Nephron (organoid): ENCODE measurements at regions not wholly inside any gene's neighbourhood (a gene's known extent, or its start where the extent isn't known, plus 50 kb on each side); places are given as distances from the start of the nearest gene placed in this dataset.

Experiments
- H3K27ac Mint-ChIP-seq, 3 experiments: 2 replicates each; pipeline ENCODE4 v1.8.0; 2020; ENCODE audit warnings: mixed read lengths in 3 of 3, mild to moderate bottlenecking in 2 of 3, moderate library complexity in 1 of 3
- H3K27me3 Mint-ChIP-seq: 2 replicates; pipeline ENCODE4 v1.8.0; 2021; ENCODE audit warnings: low read depth, mild to moderate bottlenecking, moderate library complexity, mixed read lengths
- H3K36me3 Mint-ChIP-seq: 2 replicates; pipeline ENCODE4 v1.8.0; 2020; ENCODE audit warnings: low read depth, mixed read lengths
- H3K4me1 Mint-ChIP-seq: 2 replicates; pipeline ENCODE4 v1.8.0; 2020; ENCODE audit warnings: mixed read lengths
- H3K4me3 Mint-ChIP-seq, 3 experiments: 2 replicates each; pipeline ENCODE4 v1.8.0; 2020; ENCODE audit warnings: mild to moderate bottlenecking in 3 of 3, mixed read lengths in 3 of 3, moderate library complexity in 2 of 3
- H3K9me3 Mint-ChIP-seq: 2 replicates; pipeline ENCODE4 v1.8.0; 2020; ENCODE audit warnings: mixed read lengths
- TF ChIP-seq, protein P1 (sequence below), 3 experiments: fragments of 200-600 bp; sonication (generic); IDR thresholded peaks; one replicate each; pipeline ENCODE4 v1.5.0; 2021; ENCODE audit warnings: antibody characterized with exemption in 3 of 3; ENCODE audit not compliant: unreplicated experiment in 3 of 3

DNA sequence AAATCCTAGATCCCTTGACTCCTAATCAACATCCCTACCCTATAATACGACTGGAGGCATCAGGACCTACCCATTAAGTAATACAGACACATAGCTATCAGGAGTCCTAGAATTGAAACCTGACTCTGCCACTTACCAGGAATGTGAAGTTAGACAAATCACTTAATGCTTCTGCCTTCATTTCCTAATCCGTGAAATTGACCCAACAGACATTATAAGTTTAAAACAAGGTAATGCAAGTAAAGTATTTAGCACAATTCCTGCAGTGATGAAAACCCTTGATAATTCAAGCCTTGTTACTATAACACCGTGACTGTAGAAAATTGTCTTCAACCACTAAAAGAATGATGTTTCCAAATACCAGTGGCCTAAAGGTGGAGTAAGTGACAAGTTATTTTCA lies 150.2 kb downstream of the KCNJ2 start:
- TF ChIP-seq, protein P1, sequence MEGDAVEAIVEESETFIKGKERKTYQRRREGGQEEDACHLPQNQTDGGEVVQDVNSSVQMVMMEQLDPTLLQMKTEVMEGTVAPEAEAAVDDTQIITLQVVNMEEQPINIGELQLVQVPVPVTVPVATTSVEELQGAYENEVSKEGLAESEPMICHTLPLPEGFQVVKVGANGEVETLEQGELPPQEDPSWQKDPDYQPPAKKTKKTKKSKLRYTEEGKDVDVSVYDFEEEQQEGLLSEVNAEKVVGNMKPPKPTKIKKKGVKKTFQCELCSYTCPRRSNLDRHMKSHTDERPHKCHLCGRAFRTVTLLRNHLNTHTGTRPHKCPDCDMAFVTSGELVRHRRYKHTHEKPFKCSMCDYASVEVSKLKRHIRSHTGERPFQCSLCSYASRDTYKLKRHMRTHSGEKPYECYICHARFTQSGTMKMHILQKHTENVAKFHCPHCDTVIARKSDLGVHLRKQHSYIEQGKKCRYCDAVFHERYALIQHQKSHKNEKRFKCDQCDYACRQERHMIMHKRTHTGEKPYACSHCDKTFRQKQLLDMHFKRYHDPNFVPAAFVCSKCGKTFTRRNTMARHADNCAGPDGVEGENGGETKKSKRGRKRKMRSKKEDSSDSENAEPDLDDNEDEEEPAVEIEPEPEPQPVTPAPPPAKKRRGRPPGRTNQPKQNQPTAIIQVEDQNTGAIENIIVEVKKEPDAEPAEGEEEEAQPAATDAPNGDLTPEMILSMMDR (IDR thresholded peaks at IDR 0.05; ENCODE audit: unreplicated experiment in 3 of 3) = no peak
- H3K27me3 Mint-ChIP-seq = no peaks in the 10 kb centered on the region
- H3K4me3 Mint-ChIP-seq = no peak overlapping the region
- H3K27ac Mint-ChIP-seq = no peak overlapping the region
- no peaks in the 10 kb centered on the region for H3K36me3 Mint-ChIP-seq
- peaks cover 23% of the 10 kb centered on the region for H3K4me1 Mint-ChIP-seq
- H3K9me3 Mint-ChIP-seq = no peaks in the 10 kb centered on the region

DNA sequence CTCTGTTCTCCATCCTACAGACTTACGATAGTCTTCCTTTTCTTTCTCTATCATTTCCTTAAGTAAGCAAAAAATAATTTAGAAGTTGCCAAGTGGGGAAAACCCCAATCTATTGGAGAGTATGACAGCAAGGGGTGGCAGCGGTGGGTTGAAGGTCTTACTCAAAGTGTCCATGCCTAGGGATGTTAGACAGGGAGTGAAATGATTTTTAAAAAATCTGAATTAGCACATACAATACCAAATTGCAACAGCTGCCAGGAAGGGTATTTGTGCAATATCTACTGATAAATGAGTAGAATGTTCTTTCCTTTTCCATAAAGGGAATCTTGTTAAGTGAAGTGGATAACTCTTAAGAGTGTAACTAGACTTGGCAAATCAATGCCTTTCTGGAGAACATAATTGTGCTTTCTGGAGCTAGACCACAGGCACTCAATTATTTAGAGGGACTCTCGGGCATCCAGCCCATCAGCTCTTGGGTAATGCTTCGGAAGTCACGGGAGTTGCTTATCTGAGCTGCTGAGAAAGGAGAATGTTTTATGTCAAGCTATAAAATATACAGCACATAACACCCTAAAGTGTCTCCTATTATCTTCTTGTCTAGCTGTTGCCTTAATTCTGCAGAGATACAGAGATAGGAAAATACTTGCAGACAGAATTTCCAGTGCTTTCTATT lies 151.5 kb downstream of the KCNJ2 start:
- H3K27ac Mint-ChIP-seq = peak overlapping the region in 2 of 3 experiments; percentile 24 to 44
- no peaks in the 10 kb centered on the region for H3K27me3 Mint-ChIP-seq
- no peak overlapping the region for H3K4me3 Mint-ChIP-seq
- no peaks in the 10 kb centered on the region for H3K36me3 Mint-ChIP-seq
- TF ChIP-seq, protein P1 (IDR thresholded peaks at IDR 0.05; ENCODE audit: unreplicated experiment in 3 of 3) = no peak
- H3K4me1 Mint-ChIP-seq = peaks cover 30% of the 10 kb centered on the region
- H3K9me3 Mint-ChIP-seq = no peaks in the 10 kb centered on the region

DNA sequence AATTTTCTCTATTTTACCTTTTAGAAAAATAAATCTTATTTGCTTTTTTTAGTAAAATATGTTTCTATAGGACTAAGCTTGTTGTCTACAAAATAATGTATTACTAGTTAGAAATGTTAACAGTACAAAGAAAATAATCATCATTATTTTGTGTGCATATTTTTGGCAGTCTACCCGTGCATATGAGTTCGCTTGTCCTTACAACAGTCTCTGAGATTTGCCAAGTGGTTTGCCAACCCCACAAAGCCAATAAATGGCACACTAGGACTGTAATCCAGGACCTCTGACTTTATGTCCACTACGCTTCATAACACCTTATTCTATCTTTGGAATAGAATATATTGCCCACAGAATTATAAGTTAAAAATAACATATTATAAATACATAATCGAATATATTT lies 152.0 kb downstream of the KCNJ2 start:
- TF ChIP-seq, protein P1 (IDR thresholded peaks at IDR 0.05; ENCODE audit: unreplicated experiment in 3 of 3) = no peak
- no peaks in the 10 kb centered on the region for H3K27me3 Mint-ChIP-seq
- peaks cover 35% of the 10 kb centered on the region for H3K4me1 Mint-ChIP-seq
- no peak overlapping the region for H3K27ac Mint-ChIP-seq
- no peaks in the 10 kb centered on the region for H3K36me3 Mint-ChIP-seq
- H3K4me3 Mint-ChIP-seq = no peak overlapping the region
- H3K9me3 Mint-ChIP-seq = no peaks in the 10 kb centered on the region

DNA sequence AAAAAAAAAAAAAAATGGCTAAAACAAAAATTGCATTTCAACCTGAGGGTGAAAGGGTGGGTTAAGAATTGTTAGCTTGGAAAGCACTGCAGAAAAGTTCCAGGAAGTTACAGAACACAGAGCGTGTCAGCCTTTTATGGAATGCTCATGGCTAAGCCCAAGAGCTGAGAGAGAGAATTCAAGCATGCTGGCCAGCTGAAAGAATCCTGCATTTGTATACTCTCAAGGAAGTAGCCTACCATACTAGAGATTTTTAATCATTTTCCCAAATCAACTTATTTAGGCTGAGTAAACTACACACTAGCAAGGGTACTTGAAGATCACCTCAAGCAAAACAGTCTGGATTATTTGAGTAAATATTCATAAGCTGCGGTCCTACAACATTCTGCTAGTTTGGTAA lies 153.9 kb downstream of the KCNJ2 start:
- Mint-ChIP-seq H3K4me3 (no peak overlapping the region), H3K4me1 (peaks cover 40% of the 10 kb centered on the region), H3K9me3 (no peaks in the 10 kb centered on the region), H3K27ac (no peak overlapping the region), H3K36me3 (no peaks in the 10 kb centered on the region), H3K27me3 (no peaks in the 10 kb centered on the region)
- TF ChIP-seq, protein P1 (IDR thresholded peaks at IDR 0.05; ENCODE audit: unreplicated experiment in 3 of 3) = no peak

DNA sequence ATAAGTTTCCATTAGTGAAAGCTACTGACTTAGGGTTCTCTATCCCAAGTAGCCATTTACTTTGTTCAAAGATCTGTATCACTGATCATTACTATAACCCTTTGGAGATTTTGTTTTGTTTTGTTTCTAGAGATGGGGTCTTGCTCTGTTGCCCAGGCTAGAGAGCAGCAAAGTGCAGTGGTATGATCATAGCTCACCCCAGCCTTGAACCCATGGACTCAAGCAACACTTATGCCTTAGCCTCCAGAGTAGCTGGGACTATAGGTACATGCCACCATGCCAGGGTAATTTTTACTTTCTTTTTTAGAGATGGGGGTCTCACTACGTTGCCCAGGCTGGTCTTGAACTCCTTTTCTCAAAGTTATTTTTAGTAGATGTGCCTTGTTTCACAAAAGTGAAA lies 154.7 kb downstream of the KCNJ2 start:
- TF ChIP-seq, protein P1 (IDR thresholded peaks at IDR 0.05; ENCODE audit: unreplicated experiment in 3 of 3) = no peak
- H3K27me3 Mint-ChIP-seq = no peaks in the 10 kb centered on the region
- H3K4me3 Mint-ChIP-seq = no peak overlapping the region
- H3K27ac Mint-ChIP-seq = no peak overlapping the region
- no peaks in the 10 kb centered on the region for H3K36me3 Mint-ChIP-seq
- no peaks in the 10 kb centered on the region for H3K9me3 Mint-ChIP-seq
- peaks cover 39% of the 10 kb centered on the region for H3K4me1 Mint-ChIP-seq

DNA sequence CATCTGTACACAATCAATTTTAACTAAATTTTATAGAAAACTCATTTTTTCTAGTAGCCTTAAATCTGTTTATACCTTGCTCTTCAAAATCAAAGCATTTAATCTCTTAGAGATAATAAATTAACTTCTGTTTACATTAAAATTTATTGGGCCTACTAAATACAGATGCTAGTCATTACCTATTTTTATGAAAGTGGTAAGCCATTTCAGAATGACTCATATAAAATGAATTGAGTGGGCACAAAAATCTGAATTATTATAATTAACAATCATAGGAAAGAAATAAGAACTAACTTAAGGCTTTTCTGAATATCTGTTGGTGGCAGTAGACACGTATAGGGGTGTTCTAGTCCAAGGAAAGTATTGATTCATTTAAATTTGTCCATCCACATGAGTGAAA lies 157.9 kb downstream of the KCNJ2 start:
- no peaks in the 10 kb centered on the region for H3K9me3 Mint-ChIP-seq
- no peak overlapping the region for H3K27ac Mint-ChIP-seq
- no peak overlapping the region for H3K4me3 Mint-ChIP-seq
- no peaks in the 10 kb centered on the region for H3K27me3 Mint-ChIP-seq
- TF ChIP-seq, protein P1 (IDR thresholded peaks at IDR 0.05; ENCODE audit: unreplicated experiment in 3 of 3) = no peak
- no peaks in the 10 kb centered on the region for H3K36me3 Mint-ChIP-seq
- peaks cover 28% of the 10 kb centered on the region for H3K4me1 Mint-ChIP-seq
